ENCODE measurements at regions not wholly inside any gene's neighbourhood (a gene's known extent, or its start where the extent isn't known, plus 50 kb on each side); places are given as distances from the start of the nearest gene placed in this dataset.
"Not testable (repeated sequence)": the region's sequence is repeated elsewhere in the genome, so short reads cannot be mapped to it uniquely, and the experiment has no call there.

- ATAC-seq = peak in 1 of 8 donors; percentile 49
- DNase-seq; H3K27ac ChIP-seq; H3K9me3 ChIP-seq; intact Hi-C loops (cut with DNase I); H3K27me3 ChIP-seq; H3K4me3 ChIP-seq; H3K4me1 ChIP-seq: not testable (repeated sequence)
- peaks cover 0 to 42% (median 4%) of the 10 kb centered on the region in 9 donors for H3K36me3 ChIP-seq
- peak in 8 of 9 donors; percentile 10 to 61 (median 52) for TF ChIP-seq CTCF (IDR thresholded peaks at IDR 0.05)
- 7 to 12% methylated on average over 2 of the region's 2 CpGs for WGBS, 2 donors
Measured at GRCh38 chr9:85818971-85819370, 77.2 kb upstream of the AGTPBP1 start.

GRCh38 chr9:85820598-85820997 is 78.8 kb upstream of the AGTPBP1 start:
- H3K27me3 ChIP-seq; intact Hi-C loops (cut with DNase I); H3K4me3 ChIP-seq; DNase-seq; ATAC-seq; H3K9me3 ChIP-seq; H3K27ac ChIP-seq; H3K4me1 ChIP-seq: not testable (repeated sequence)
- peaks cover 0 to 56% (median 6%) of the 10 kb centered on the region in 9 donors for H3K36me3 ChIP-seq
- 52 to 77% methylated on average over 4 of the region's 5 CpGs for WGBS, 2 donors

GRCh38 chr9:85824949-85825348 is 83.2 kb upstream of the AGTPBP1 start:
- 86 to 93% methylated on average over 1 of the region's 1 CpG for WGBS, 2 donors
- H3K4me1 ChIP-seq; intact Hi-C loops (cut with DNase I); H3K27me3 ChIP-seq; ATAC-seq; H3K27ac ChIP-seq; DNase-seq; H3K9me3 ChIP-seq; H3K4me3 ChIP-seq: not testable (repeated sequence)
- TF ChIP-seq CTCF (IDR thresholded peaks at IDR 0.05) = peak in 2 of 9 donors; percentile 15 to 22
- peaks cover 0 to 55% (median 6%) of the 10 kb centered on the region in 9 donors for H3K36me3 ChIP-seq

- ATAC-seq; H3K27me3 ChIP-seq; H3K9me3 ChIP-seq; H3K4me1 ChIP-seq; H3K4me3 ChIP-seq; H3K27ac ChIP-seq; DNase-seq; intact Hi-C loops (cut with DNase I): not testable (repeated sequence)
- peaks cover 0 to 78% (median 4%) of the 10 kb centered on the region in 9 donors for H3K36me3 ChIP-seq
- WGBS, 2 donors = 93 to 100% methylated on average over 1 of the region's 1 CpG
Measured at GRCh38 chr9:85834591-85834990, 92.8 kb upstream of the AGTPBP1 start.

- intact Hi-C loops (cut with DNase I) = loop anchor here in 2 of 10 donors (10.0 kb wide), 1 partner anchor 1959 kb away; no protein-coding TSS in a partner anchor
- peaks cover 0 to 88% (median 26%) of the 10 kb centered on the region in 9 donors for H3K36me3 ChIP-seq
Measured at GRCh38 chr9:85843949-85844348, 97.0 kb upstream of the NAA35 start.

GRCh38 chr9:85847782-85848181 is 93.2 kb upstream of the NAA35 start:
- H3K36me3 ChIP-seq = peaks cover 0 to 80% (median 25%) of the 10 kb centered on the region in 9 donors
- WGBS, 2 donors = 87 to 92% methylated on average over 2 of the region's 2 CpGs
- not testable (repeated sequence) for H3K4me1 ChIP-seq, ATAC-seq, H3K27ac ChIP-seq, H3K27me3 ChIP-seq, DNase-seq, H3K4me3 ChIP-seq, H3K9me3 ChIP-seq
- intact Hi-C loops (cut with DNase I) = loop anchor here in 2 of 10 donors (10.0 kb wide), 1 partner anchor 1963 kb away; no protein-coding TSS in a partner anchor

More at GRCh38 chr9:85843949-85844348, 97.0 kb upstream of the NAA35 start:
- WGBS, 2 donors = 97 to 98% methylated on average over 1 of the region's 1 CpG
- not testable (repeated sequence) for H3K27me3 ChIP-seq, ATAC-seq, H3K4me3 ChIP-seq, H3K9me3 ChIP-seq, DNase-seq, H3K4me1 ChIP-seq, H3K27ac ChIP-seq

Measured in heart right ventricle (tissue), 16 donors.